A673 (cell line): ENCODE measurements at regions not wholly inside any gene's neighbourhood (a gene's known extent, or its start where the extent isn't known, plus 50 kb on each side); places are given as distances from the start of the nearest gene placed in this dataset.

Experiments used
- EZH2 ChIP-seq: fragments of 200-600 bp; sonication (generic); IDR thresholded peaks from 2 replicates; pipeline ENCODE4 v1.6.1; 2017; ENCODE audit warnings: borderline replicate concordance, low read depth, mild to moderate bottlenecking, mixed read lengths, antibody characterized with exemption, low read length; ENCODE audit not compliant: poor library complexity, severe bottlenecking
- TF ChIP-seq, protein P1 (sequence below): fragments of 300-800, 200-600 bp; sonication (generic); conservative IDR thresholded peaks from 2 replicates; pipeline ENCODE4 v1.5.1; 2017; ENCODE audit warnings: low read depth, mild to moderate bottlenecking, antibody characterized with exemption, low read length, moderate library complexity, mixed read lengths

DNA sequence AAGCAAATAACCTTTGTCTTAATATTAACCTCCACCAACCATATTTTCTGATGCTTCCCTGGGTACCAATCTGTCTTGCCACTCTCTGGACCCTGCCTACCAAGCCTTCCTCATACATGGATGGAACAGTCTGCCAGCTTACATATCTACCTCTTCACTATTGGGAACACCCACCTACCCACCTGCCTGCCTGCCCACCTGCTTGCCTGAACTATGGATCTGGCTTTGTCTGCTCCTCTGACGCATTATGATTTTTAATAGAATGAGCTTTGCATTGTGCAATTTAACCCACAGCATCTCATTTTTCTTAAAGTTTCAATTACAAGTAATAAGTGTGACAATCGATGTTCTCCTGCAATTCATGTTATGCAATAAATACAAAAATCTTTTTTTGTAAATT, 137.9 kb upstream of the LSM8 start:
- TF ChIP-seq EZH2, result no peak
- TF ChIP-seq, protein P1, sequence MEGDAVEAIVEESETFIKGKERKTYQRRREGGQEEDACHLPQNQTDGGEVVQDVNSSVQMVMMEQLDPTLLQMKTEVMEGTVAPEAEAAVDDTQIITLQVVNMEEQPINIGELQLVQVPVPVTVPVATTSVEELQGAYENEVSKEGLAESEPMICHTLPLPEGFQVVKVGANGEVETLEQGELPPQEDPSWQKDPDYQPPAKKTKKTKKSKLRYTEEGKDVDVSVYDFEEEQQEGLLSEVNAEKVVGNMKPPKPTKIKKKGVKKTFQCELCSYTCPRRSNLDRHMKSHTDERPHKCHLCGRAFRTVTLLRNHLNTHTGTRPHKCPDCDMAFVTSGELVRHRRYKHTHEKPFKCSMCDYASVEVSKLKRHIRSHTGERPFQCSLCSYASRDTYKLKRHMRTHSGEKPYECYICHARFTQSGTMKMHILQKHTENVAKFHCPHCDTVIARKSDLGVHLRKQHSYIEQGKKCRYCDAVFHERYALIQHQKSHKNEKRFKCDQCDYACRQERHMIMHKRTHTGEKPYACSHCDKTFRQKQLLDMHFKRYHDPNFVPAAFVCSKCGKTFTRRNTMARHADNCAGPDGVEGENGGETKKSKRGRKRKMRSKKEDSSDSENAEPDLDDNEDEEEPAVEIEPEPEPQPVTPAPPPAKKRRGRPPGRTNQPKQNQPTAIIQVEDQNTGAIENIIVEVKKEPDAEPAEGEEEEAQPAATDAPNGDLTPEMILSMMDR, result no peak
